NCI-H187 (cell line): ENCODE measurements at regions not wholly inside any gene's neighbourhood (a gene's known extent, or its start where the extent isn't known, plus 50 kb on each side); places are given as distances from the start of the nearest gene placed in this dataset.

Experiments
- DNase-seq, 2 experiments: peaks; one replicate each; lab custom pipeline; 2025; lab: John Stamatoyannopoulos, UW

DNA sequence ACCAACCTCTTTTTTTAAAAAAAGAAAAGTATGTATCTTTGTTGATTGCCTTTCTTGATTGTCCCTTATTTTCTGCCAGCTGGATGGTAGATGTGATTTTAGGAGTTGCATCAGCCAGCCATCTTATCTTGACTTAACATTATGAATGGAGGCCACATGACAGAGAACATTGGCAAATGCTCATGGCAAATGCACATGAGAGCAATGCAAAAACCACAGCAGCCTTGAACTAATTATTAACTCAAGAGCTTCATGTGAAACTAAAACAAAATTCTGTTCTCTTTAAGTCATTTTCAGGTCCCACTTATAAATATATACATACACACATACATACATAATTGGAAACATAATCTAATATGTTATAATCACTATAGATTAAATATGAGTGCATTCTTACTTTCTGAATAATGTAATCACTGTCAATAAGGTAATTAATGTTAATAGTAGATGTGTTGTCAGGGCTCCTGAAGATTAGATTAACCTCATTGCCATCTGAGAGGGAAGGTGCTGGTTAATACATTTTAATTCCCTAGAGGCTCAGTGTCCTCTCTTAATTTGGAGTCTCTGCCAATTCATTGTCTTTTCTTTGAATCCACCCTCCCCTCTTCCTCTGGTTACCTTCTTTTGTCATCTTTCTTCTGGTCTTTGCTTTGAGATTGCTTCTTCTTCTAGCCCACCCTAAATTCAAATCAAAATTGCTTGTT is 962.2 kb downstream of the ADGRL2 start:
- DNase-seq: no peak

- DNase-seq: no peak
Measured at GRCh38 chr1:82759035-82759434, 958.3 kb downstream of the ADGRL2 start.

DNA sequence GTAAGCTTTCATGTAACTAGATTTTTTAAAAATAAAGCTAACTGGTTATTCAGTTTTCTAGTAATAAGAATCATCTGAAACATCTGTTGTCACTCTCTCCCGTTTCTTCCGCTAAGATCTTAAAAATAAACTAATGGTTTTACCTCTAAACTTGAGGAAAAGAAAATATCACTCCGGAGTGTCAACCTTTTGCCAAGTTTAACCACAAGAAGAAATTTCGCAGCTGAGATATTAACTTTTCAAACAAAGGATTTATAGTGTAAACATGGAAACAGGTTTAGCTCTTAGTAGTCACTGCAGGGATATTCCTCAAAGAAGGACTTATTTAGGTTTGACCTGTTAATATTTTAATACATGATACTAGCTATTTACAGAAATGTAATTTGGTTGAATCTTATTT is 954.9 kb downstream of the ADGRL2 start:
- no peak for DNase-seq

GRCh38 chr1:82755191-82755590 is 954.5 kb downstream of the ADGRL2 start:
- DNase-seq: no peak

GRCh38 chr1:82752046-82752445 is 951.3 kb downstream of the ADGRL2 start:
- DNase-seq: no peak

DNA sequence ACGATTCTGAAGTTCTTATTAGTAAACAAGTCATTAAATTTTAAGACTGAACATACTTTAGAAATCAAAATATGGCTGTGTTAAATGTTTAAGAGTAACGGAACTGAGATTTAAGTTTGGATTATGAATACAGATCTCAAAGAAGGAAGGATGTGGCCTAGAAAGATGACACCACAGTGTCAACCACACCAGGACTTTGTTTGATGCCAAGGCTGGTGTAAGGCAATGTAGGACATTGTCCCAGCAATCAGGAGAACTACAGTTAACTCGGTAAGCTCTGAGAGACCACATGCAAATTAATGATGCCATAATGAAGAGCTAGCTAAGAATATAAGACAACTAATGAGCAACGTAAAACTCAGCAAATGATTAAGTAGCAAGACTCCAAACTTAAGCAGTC is 932.9 kb downstream of the ADGRL2 start:
- no peak for DNase-seq

DNA sequence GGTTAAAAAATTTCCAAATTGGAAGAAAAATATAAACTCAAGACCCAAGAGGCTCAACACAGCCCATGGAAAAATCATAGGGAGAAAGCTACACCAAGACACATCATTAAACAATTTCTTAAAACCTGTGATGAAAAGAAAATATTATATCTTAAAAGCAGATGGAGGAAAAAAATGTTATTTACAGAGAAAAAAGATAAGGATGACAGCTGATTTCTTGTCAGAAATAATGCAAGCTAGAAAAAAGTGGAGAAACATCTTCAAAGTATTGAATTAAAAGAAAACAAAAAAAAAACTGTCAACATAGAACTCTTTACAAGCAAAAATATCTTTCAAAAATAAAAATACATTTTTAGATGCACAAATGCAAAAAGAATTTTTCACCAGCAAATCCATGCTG is 930.5 kb downstream of the ADGRL2 start:
- DNase-seq: no peak

- no peak for DNase-seq
Measured at GRCh38 chr1:82728206-82728605, 927.5 kb downstream of the ADGRL2 start.

- no peak for DNase-seq
Measured at GRCh38 chr1:82724246-82724645, 923.5 kb downstream of the ADGRL2 start.

GRCh38 chr1:82722608-82723007 is 921.9 kb downstream of the ADGRL2 start:
- no peak for DNase-seq

- no peak for DNase-seq
Measured at GRCh38 chr1:82721702-82722101, 921.0 kb downstream of the ADGRL2 start.

GRCh38 chr1:82718719-82719419 is 918.1 kb downstream of the ADGRL2 start:
- no peak for DNase-seq

DNA sequence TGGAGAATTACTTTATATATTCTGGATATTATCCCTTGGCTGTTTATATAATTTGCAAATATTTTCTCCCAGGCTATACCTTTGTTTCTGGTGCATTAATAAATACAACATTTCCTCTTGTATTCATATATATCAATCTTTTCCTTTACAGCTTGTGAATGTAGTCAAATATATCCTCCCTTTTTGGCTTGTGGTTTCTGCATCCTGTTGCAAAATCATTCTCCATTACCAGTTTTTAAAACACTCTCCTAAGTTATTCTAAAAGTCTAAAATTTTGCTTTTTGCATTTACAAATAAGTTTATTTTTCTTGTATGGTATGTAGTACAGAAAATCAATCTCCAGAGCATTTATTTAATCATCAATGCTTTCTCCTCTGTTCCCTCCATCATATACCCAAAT is 909.4 kb downstream of the ADGRL2 start:
- no peak for DNase-seq

GRCh38 chr1:82707681-82708080 is 906.9 kb downstream of the ADGRL2 start:
- no peak for DNase-seq

- no peak for DNase-seq
Measured at GRCh38 chr1:82706741-82707140, 906.0 kb downstream of the ADGRL2 start.

- no peak for DNase-seq
Measured at GRCh38 chr1:82704966-82705365, 904.2 kb downstream of the ADGRL2 start.

- no peak for DNase-seq
Measured at GRCh38 chr1:82704393-82704792, 903.7 kb downstream of the ADGRL2 start.

- DNase-seq: no peak
Measured at GRCh38 chr1:82703951-82704350, 903.2 kb downstream of the ADGRL2 start.

DNA sequence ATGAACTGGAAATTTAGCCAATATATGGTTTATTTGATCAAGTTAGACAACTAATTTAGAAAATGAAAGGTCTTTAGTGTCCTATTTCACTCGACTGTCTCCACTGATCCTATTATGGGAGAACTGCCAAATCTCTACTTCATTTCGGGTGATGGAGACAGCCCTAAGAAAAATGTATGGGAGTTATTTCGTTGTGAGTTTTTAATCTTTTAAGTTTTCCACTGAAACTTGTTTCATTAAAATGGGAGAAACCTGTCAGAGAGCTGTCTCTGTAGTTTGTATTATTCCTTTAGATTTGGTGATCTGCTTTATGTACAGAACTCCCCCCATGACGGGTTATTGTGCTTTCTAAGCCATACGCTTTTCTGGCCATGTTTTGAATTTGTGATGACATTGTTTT is 899.7 kb downstream of the ADGRL2 start:
- no peak for DNase-seq

DNA sequence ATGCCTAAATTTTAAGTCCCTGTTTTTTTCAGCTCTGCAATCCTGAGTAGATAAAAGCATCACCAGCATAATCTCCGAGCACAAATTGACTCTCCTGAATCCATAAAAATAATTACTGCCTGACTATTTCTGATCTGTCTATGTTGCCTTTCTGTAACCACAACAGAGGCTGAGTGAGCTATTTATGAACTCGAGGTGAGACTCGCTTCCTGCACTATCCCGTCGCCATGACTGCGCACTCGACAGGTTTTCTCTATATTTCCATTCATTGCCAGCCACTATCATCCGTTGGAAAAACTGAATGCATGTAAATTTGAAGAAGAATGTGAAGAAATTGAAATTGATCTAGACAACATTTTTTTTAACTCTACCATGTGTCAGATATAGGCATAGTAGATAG is 897.2 kb downstream of the ADGRL2 start:
- peak in 1 of 2 experiments; percentile 4 for DNase-seq

DNA sequence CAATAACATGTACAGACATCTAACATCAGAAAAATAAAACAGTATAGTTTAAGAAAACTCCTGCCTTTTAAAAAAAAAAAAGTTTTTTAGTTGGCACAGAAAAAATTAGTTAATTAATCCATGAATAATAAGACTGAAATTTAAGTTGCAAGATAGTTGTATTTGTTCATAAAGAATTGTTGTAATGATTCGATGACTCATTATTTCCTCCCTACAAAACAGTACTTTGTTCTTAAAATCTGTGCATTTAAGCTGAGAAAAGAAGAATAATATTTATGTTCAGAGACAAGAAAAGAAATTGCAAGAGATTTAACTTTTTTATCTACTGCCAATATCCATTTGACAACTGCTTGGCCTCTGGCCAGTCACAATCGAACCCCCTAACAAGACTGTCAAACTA is 894.7 kb downstream of the ADGRL2 start:
- no peak for DNase-seq

GRCh38 chr1:82690411-82690810 is 889.7 kb downstream of the ADGRL2 start:
- no peak for DNase-seq

DNA sequence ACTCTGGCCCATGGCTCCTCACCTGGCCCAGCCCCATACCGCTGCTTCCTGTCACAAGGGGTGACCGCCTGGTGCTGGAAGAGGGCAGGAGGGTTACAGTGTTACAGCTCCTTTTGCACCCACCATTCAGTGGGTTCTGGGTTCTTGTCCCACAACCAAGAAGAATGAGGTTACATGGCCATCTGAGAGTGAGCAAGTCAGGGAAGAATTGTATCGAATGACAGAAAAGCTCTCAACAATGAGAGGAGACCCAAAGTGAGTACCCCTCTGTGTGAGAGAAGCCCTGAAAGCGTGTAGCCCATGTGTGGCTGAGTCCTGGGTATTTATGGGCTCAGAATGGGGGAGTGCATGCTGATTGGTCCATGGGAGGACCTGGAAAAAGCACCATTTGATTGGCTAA is 888.5 kb downstream of the ADGRL2 start:
- DNase-seq: no peak

DNA sequence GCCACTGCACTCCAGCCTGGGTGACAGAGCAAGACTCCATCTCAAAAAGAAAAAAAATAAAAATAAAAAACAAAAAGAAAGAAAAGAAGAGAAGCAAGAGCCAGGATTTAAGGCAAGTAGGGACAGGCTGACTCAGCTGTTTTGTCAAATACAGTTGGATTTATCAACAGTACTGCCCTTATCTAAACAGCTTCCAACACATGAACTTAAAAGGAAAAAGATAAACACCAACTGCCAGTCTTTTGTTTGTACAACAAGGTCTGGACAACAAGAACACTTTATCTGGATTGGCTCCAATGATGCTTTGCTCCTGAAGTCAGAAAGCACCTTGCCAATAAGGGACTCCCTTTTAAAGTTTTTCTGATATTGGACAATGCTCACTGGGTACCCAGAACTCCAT is 886.0 kb downstream of the ADGRL2 start:
- DNase-seq: no peak
